GM23338 (cell line): ENCODE measurements at regions not wholly inside any gene's neighbourhood (a gene's known extent, or its start where the extent isn't known, plus 50 kb on each side); places are given as distances from the start of the nearest gene placed in this dataset.

Source experiments
- CTCF ChIP-seq, 2 experiments: fragments of 200-600 bp in 1 of 2; sonication (generic) in 1 of 2; conservative IDR thresholded peaks; 2 replicates each; pipeline versions ENCODE4 v1.5.1 to v1.6.1; 2016 to 2017; ENCODE audit warnings: antibody characterized with exemption in 2 of 2, low read depth in 2 of 2, mild to moderate bottlenecking in 2 of 2, moderate library complexity in 1 of 2
- EZH2 ChIP-seq: fragments of 200-600 bp; sonication (generic); IDR thresholded peaks from one replicate; pipeline ENCODE4 v1.8.0; 2017; ENCODE audit warnings: antibody characterized with exemption, mild to moderate bottlenecking, low read depth; ENCODE audit not compliant: unreplicated experiment
- EZH2phosphoT487 ChIP-seq: fragments of 200-600 bp; sonication (generic); IDR thresholded peaks from one replicate; pipeline ENCODE4 v1.8.1; 2018; ENCODE audit warnings: antibody characterized with exemption; ENCODE audit not compliant: unreplicated experiment
- JUNB ChIP-seq: IDR thresholded peaks from one replicate; pipeline ENCODE4 v1.6.1; 2016; ENCODE audit warnings: antibody characterized with exemption; ENCODE audit not compliant: unreplicated experiment
- NANOG ChIP-seq: IDR thresholded peaks from 2 replicates; pipeline ENCODE4 v1.6.1; 2016; ENCODE audit warnings: antibody characterized with exemption, borderline replicate concordance
- POLR2AphosphoS5 ChIP-seq: IDR thresholded peaks from 2 replicates; pipeline ENCODE4 v1.6.1; 2016; ENCODE audit warnings: antibody characterized with exemption, low read depth
- STAT1 ChIP-seq: IDR thresholded peaks from one replicate; pipeline ENCODE4 v1.6.1; 2016; ENCODE audit warnings: antibody characterized with exemption; ENCODE audit not compliant: unreplicated experiment
- ZNF331 ChIP-seq: fragments of 250-450 bp; sonication (Bioruptor Pico); IDR thresholded peaks from 2 replicates; pipeline ENCODE4 v1.5.0; 2020; ENCODE audit warnings: low read depth, mild to moderate bottlenecking, moderate library complexity
- ZNF462 ChIP-seq: fragments of 250-450 bp; sonication (Bioruptor Pico); IDR thresholded peaks from 2 replicates; pipeline ENCODE4 v1.5.0; 2020; ENCODE audit warnings: mild to moderate bottlenecking, moderate library complexity

GRCh38 chr9:135339378-135339973 is 140.1 kb upstream of the PPP1R26 start (continued):
- TF ChIP-seq ZNF462 (CRISPR knock-in tag): no peak
- TF ChIP-seq EZH2phosphoT487: no peak
- TF ChIP-seq NANOG: no peak
- no peak for TF ChIP-seq POLR2AphosphoS5
- TF ChIP-seq EZH2: no peak
- TF ChIP-seq CTCF (conservative IDR thresholded peaks at IDR 0.05; ENCODE audit: low read depth in 2 of 2): no peak
- no peak for TF ChIP-seq STAT1
- no peak for TF ChIP-seq JUNB
- TF ChIP-seq ZNF331 (CRISPR knock-in tag): no peak
